SU-DHL-6 (cell line): ENCODE measurements at regions not wholly inside any gene's neighbourhood (a gene's known extent, or its start where the extent isn't known, plus 50 kb on each side); places are given as distances from the start of the nearest gene placed in this dataset.

Experiments
- H2AFZ ChIP-seq: fragments of 200-600 bp; sonication (generic); 2 replicates; pipeline ENCODE4 v1.6.1; 2014; ENCODE audit warnings: low read depth, mild to moderate bottlenecking, moderate library complexity, mixed read lengths, antibody characterized with exemption, low read length; ENCODE audit not compliant: severe bottlenecking
- H3F3A ChIP-seq: fragments of 200-600 bp; shearing (Covaris generic); 2 replicates; pipeline ENCODE4 v1.6.0; 2016; ENCODE audit warnings: antibody characterized with exemption, mild to moderate bottlenecking; ENCODE audit not compliant: insufficient read depth
- H3K27ac ChIP-seq: fragments of 200-600 bp; sonication (generic); 2 replicates; pipeline ENCODE4 v1.5.1; 2016; ENCODE audit warnings: low read depth, mild to moderate bottlenecking, low read length, moderate library complexity, mixed read lengths
- H3K27me3 ChIP-seq: fragments of 200-600 bp; sonication (generic), shearing (Covaris generic); 2 replicates; pipeline ENCODE4 v1.6.0; 2014; ENCODE audit warnings: mild to moderate bottlenecking, low read length
- H3K36me3 ChIP-seq: fragments of 200-600 bp; sonication (generic); 2 replicates; pipeline ENCODE4 v1.6.1; 2014; ENCODE audit warnings: mild to moderate bottlenecking, low read length, mixed read lengths
- H3K4me2 ChIP-seq: fragments of 300-600, 200-600 bp; shearing (Covaris generic), sonication (generic); 2 replicates; pipeline ENCODE4 v1.6.0; 2014; ENCODE audit warnings: low read length, low read depth, mild to moderate bottlenecking; ENCODE audit not compliant: poor library complexity, severe bottlenecking
- H3K4me3 ChIP-seq: fragments of 200-600 bp; sonication (generic); 2 replicates; pipeline ENCODE4 v1.5.1; 2014; ENCODE audit warnings: antibody characterized with exemption, low read length, mild to moderate bottlenecking, mixed read lengths; ENCODE audit not compliant: insufficient read depth, poor library complexity, severe bottlenecking
- H3K79me2 ChIP-seq: fragments of 200-600 bp; sonication (generic); 2 replicates; pipeline ENCODE4 v1.6.1; 2014; ENCODE audit warnings: mild to moderate bottlenecking, low read length, moderate library complexity; ENCODE audit not compliant: insufficient read depth
- H3K9ac ChIP-seq: fragments of 200-600 bp; sonication (generic); 2 replicates; pipeline ENCODE4 v1.7.0; 2014; ENCODE audit warnings: mild to moderate bottlenecking, low read length
- H3K9me2 ChIP-seq: fragments of 200-600 bp; sonication (generic); replicated peaks from 2 replicates; pipeline ENCODE4 v1.6.1; 2014; ENCODE audit warnings: low read length; ENCODE audit not compliant: insufficient read depth
- H3K9me3 ChIP-seq: fragments of 200-600 bp; sonication (generic); 2 replicates; pipeline ENCODE4 v1.6.1; 2014; ENCODE audit warnings: low read length, mixed read lengths; ENCODE audit not compliant: insufficient read depth
- H4K20me1 ChIP-seq: fragments of 200-600 bp; sonication (generic); 2 replicates; pipeline ENCODE4 v1.6.1; 2014; ENCODE audit warnings: low read depth, mild to moderate bottlenecking, antibody characterized with exemption, low read length, moderate library complexity, mixed read lengths
- EZH2phosphoT487 ChIP-seq: fragments of 200-600 bp; sonication (generic), shearing (Covaris generic); conservative IDR thresholded peaks from 2 replicates; pipeline ENCODE4 v1.6.1; 2018; ENCODE audit warnings: mild to moderate bottlenecking, antibody characterized with exemption, low read length, moderate library complexity, mixed read lengths
- TF ChIP-seq, protein P1 (sequence below): fragments of 200-600 bp; sonication (generic); IDR thresholded peaks from one replicate; pipeline ENCODE4 v1.5.1; 2017; ENCODE audit warnings: antibody characterized with exemption, mild to moderate bottlenecking, low read length, moderate library complexity; ENCODE audit not compliant: insufficient read depth, poor library complexity, severe bottlenecking

DNA sequence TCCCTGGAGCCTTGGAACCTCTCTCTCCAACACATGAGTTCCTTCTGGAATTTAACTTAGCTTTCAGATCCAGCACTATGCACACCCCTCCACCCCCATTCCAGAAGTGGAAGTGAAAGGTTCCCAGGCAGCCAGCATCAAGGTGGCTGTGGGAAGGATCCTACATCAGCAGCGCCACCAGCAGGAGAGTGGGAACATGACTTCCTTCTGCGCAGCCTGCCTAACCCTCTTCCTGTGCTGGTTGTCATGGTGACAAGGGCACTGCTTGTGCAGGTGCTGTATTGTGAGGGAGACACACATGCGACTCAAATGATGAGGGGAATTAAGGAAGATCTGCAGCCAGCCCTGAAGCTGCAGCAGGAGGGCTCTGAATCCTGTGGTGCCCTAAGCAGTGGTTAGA lies 904.5 kb upstream of the API5 start:
- Histone ChIP-seq H4K20me1 (no peaks in the 10 kb centered on the region), H3K36me3 (no peaks in the 10 kb centered on the region), H3K4me2 (no peak overlapping the region), H3K4me3 (no peak overlapping the region), H3K9ac (no peak overlapping the region), H3K9me3 (no peaks in the 10 kb centered on the region), H3K27ac (no peak overlapping the region), H3K9me2 (no peaks in the 10 kb centered on the region), H2AFZ (no peak overlapping the region), H3K79me2 (no peaks in the 10 kb centered on the region), H3K27me3 (no peaks in the 10 kb centered on the region), H3F3A (no peaks in the 10 kb centered on the region)
- TF ChIP-seq EZH2phosphoT487 = no peak
- TF ChIP-seq, protein P1, sequence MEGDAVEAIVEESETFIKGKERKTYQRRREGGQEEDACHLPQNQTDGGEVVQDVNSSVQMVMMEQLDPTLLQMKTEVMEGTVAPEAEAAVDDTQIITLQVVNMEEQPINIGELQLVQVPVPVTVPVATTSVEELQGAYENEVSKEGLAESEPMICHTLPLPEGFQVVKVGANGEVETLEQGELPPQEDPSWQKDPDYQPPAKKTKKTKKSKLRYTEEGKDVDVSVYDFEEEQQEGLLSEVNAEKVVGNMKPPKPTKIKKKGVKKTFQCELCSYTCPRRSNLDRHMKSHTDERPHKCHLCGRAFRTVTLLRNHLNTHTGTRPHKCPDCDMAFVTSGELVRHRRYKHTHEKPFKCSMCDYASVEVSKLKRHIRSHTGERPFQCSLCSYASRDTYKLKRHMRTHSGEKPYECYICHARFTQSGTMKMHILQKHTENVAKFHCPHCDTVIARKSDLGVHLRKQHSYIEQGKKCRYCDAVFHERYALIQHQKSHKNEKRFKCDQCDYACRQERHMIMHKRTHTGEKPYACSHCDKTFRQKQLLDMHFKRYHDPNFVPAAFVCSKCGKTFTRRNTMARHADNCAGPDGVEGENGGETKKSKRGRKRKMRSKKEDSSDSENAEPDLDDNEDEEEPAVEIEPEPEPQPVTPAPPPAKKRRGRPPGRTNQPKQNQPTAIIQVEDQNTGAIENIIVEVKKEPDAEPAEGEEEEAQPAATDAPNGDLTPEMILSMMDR = no peak

DNA sequence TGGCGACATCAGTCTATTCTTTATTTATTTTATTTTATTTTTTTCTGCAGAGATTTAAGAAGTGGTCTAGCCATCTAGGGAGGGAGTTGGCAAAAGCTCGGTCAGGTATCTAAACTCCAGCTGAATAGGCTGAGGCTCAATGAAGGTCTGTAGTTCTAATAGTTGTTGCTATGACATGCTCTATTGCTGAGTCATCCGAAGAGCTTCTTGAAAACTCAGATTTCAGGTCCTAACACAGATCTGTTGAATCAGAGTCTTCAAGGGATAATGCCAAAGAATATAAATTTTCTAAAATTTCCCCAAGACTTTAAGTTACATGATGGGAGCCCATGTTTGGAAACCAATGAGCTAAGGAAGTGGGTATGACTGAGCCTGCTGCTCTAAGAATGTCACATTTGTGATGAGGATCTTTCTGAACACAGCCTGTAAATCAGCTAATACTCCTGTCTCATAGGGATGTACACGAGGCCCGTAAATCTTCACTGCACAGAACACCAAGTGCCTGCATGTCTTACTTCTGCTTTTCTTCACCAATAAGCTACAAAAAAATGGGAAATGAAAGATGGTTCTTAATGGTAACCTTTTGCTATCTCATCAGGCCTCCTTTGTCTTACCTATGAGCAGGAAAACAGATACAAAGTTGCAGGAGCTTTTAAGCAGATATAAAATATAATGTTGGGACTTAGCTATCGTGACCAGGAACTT lies 901.4 kb upstream of the API5 start:
- no peaks in the 10 kb centered on the region for H3F3A ChIP-seq
- H3K27me3 ChIP-seq = no peaks in the 10 kb centered on the region
- no peak overlapping the region for H3K4me3 ChIP-seq
- TF ChIP-seq, protein P1 = no peak
- no peak for TF ChIP-seq EZH2phosphoT487
- no peaks in the 10 kb centered on the region for H3K9me2 ChIP-seq
- H3K4me2 ChIP-seq = no peak overlapping the region
- no peak overlapping the region for H3K27ac ChIP-seq
- no peaks in the 10 kb centered on the region for H3K9me3 ChIP-seq
- H3K36me3 ChIP-seq = no peaks in the 10 kb centered on the region
- no peak overlapping the region for H3K9ac ChIP-seq
- H3K79me2 ChIP-seq = no peaks in the 10 kb centered on the region
- no peak overlapping the region for H2AFZ ChIP-seq
- H4K20me1 ChIP-seq = no peaks in the 10 kb centered on the region

DNA sequence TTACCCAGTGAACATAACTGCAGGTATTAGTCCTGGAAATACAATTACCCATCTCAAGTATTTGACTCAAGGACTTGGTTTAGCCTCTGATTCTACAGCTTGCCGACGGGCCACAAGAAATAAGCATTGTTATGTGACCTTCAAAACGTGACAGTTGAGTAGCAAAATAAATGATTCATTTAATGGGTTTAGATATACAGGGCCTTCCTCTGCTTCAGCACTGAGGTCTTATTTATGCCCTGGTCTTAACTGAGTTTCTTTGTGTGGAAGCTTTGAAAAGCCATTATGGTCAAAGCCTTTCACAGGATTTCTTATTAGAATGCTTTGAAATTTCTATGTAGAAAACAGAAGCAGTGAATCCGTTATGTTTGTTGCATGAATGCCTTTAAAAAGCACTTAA lies 899.2 kb upstream of the API5 start:
- Histone ChIP-seq H3K9me3 (no peaks in the 10 kb centered on the region), H3K27ac (no peak overlapping the region), H3K9ac (no peak overlapping the region), H3K9me2 (no peaks in the 10 kb centered on the region), H3K36me3 (no peaks in the 10 kb centered on the region), H4K20me1 (no peaks in the 10 kb centered on the region), H3K79me2 (no peaks in the 10 kb centered on the region), H3K4me3 (no peak overlapping the region), H3F3A (no peaks in the 10 kb centered on the region), H3K4me2 (no peak overlapping the region), H3K27me3 (no peaks in the 10 kb centered on the region), H2AFZ (no peak overlapping the region)
- TF ChIP-seq, protein P1 = no peak
